HG02759 (cell line): ENCODE measurements at regions not wholly inside any gene's neighbourhood (a gene's known extent, or its start where the extent isn't known, plus 50 kb on each side); places are given as distances from the start of the nearest gene placed in this dataset.

Experiments used
- ATAC-seq: cut with Tn5 transposase; IDR thresholded peaks from one replicate; pipeline ENCODE4 v1.9.1; 2021; ENCODE audit warnings: mild to moderate bottlenecking, moderate library complexity; ENCODE audit not compliant: unreplicated experiment

DNA sequence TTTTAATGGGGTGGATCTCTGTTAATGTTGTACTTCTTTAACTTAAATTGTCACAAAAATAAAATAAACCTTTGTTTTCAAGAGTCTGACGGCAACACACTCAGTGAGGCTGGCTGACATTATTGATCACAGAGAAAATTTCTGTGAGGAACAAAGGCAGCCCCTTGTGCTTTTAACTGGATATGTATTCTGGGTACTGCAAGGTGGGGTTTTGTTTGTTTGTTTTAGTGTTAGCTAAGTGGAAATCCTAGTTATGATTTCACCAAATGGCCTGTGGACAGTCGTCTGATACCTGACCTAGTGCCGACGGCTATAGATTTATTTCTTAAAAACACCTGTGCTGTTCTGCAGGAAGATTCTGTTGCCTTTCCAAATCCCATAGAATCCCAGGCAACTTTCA lies 1329.5 kb upstream of the ZEB2 start:
- ATAC-seq = no peak

DNA sequence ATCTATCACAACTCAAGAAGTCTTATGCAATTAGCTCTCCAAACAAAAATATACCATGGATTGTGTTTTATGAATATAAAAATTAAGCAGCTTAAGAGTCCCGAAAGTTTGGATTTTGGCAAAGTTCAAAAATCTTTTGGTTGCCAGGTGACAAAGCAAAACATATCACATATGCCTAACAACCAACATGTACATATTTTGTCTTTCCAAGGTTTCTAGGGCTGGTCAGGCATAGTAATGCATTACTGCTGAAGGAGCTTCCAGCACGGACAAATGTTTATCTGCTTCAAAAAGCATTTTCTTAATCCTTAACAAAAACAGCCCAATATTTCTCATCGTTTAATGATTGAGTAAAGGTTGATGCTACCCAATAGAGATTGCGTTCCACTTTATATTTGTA lies 1327.1 kb upstream of the ZEB2 start:
- ATAC-seq = no peak

DNA sequence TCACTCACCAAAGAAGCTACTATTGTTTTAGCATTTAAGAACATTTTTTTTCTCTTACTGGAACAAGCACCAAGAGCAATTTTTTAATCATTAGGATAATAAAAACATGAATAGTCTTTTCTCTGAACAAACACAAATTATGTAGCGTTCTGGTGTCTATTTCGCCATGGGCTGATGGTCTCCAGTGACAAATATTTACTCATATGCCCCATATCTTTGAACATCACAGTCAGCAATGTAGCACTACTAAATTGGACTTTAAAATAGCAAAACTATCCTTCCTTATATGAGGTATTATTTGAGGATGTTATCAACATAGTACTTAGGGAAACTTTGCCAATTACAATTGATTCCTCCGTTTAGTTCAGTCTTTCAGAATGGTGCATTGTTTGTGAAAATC lies 1326.0 kb upstream of the ZEB2 start:
- ATAC-seq = no peak

DNA sequence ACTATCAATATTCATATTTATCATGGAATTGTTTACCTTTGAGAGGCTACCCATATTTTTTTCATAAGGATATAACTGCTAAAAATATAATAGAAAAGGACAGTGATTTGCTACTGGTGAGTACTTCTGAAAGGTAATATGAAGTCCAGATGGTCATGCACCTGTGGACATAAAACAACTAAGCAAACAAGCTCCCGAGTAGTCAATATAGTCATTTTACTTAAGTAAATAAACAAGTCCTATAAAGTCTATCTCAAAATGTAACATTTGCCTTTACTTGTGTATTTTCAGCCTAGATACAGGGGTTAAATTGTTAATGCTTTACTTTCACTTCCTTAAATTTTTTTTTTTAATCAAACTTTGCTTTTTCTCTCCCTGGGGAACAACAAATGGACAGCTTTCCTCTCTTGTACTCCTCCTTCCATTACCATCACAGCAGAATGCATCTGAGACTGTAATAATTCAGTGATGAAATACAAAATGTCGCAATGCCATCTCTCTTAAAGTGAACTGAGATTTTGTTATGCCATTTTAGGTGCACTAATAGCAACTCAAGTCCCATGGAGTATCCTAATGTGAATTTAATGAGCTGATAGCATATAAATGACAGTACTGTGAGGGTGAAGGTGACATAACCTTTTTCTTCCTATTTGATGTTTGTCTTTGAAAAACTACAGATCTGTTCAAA lies 1325.4 kb upstream of the ZEB2 start:
- ATAC-seq = no peak

DNA sequence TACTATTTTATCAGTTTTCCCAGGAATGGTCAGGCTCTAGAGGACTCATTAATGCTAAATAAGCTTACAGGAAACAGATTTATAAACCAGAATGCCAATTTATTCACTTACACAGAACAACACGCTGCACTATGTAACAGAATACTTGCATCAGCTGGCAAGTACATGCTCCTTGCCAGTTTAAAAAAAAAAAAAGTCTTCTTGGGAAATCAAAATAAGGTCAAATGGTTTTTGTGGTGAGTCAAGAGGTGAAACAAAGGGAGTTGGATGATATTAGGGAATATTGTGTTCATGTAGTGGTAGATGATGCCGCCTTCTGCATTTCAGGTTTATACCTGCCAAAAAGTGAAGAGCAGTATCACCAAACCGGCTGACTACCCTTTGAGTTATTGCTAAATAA lies 1322.1 kb upstream of the ZEB2 start:
- no peak for ATAC-seq

DNA sequence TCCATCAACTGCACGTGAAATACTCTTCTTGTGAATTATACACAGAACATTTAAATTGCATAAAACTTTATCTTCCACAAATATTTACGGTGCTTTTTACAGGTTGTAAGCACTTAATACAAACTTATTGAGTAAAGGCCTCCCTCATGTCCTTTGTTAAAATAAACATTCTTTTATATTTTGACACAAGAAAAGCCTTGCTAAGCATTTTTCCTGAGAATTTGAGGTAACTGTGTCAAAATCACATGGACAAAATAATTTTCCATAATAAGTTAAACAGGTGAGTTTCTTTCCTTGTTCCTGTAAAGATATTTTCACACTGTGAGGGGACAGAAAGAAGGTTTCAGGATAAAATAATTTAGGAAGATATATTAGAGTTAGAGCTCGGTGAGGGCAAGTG lies 1317.1 kb upstream of the ZEB2 start:
- no peak for ATAC-seq

DNA sequence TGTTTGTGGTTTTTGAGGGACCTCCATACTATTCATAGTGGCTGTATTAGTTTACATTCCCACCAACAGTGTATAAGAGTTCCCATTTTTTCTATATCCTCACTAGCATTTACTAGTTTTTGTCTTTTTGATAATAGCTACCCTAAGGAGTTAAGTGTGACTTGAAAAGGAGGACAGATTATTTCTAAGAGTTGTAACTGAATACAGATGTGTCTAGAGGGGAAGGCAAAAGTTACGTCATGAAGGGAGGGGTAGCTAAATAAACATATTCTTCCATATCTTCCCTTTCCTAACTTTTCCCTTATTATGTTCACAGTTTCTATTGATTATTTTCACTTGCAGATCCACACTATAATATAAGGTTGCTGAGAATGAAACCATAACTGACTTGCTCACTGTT lies 1315.7 kb upstream of the ZEB2 start:
- ATAC-seq = no peak

DNA sequence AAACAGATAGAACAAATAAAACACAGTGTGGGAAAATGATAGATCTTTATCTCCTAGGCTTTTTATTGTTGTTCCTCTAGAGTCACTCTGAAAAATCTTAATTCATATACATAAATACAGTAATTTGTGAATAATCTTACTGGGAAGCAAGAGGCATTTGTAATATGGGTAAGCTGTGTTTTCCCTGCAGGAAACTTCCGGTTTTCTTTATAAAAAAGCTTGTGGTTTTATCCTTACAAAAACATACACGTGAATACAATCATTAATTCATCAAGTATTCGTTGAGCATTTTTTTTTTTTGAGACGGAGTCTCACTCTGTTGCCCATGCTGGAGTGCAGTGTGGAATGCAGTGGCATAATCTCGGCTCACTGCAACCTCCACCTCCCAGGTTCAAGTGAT lies 1312.8 kb upstream of the ZEB2 start:
- no peak for ATAC-seq

DNA sequence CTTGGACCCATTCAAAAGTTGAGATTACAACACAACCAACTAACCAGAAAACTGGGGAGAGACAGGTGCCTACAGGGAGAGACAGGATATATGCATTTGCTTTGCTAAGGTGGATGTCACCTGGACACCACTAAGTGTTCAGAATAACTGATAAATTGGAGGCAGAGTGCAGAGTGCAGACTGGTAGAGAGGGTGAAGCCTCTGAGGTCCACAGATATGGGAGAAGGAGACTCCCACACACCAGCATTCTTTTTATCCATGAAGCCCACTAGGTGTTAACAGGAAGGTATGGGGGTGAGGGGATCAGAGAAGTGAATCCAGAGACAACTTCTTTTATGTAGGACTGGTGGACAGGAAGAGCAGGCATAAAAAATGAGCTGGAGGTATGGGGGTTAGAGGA lies 1310.0 kb upstream of the ZEB2 start:
- no peak for ATAC-seq

DNA sequence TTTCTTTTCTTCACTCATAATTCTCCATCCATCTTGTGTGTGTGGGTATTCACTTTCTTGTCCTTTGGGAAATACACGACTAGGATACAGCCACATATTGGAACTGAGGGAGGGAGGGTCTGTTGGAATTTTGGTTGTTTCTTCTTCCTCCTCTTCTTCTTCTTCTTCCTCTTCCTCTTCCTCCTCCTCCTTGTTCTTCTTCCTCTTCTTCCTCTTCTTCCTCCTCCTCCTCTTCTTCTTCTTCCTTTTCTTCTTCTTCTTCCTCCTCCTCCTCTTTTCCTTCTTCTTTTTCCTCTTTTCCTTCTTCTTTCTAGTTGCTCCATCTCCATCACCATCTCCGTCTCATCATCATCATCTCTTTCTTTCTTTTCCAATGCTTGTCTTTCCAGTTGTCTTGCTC lies 1307.3 kb upstream of the ZEB2 start:
- ATAC-seq = no peak

DNA sequence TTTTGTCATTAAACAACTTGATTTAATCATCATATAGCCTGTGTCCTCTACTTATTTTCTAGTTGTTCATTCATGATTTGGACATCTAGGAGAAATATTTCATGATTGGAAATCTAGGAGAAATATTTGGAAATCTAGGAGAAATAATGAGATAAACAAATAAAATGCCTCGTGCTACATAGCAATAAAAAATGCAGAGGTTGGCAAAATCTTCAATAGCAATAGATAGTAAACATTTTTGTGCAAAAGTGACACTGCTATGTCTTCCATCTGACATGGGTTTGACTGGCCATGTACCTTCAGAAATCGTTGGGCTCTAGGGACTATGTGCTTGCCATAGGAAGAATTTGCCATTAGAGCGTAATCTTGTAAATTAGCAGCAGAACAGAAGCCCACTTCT lies 1304.5 kb upstream of the ZEB2 start:
- no peak for ATAC-seq

DNA sequence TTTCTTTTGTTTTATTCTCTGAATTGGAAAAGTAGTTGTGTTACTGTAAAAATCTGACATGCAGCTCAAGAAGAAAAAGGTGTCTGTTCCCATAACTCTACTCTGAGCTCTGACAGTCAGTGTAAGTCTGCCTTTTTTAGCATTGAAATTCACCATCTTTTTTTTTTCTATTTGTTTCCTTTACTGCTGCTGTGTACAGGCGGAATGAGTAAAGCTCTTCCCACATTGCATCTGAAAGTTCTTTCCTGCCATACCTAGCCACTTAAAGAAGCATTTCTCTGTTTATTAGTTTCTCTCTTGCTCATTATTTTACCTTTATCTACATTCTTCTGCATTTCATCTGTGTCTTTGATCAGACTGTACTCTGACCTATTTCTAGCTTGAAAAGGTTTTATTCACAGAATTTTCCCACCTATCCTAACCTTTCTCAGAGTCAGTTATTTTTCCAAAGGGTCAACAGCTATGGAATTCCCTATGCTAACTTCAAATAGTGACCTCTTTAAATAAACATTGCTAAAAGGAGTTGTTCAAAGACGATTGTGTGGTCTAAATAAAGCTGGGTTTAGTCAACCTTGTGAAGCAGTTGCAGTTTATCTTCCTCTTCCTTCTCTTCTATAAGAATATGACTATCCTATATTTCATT lies 1303.1 kb upstream of the ZEB2 start:
- ATAC-seq = no peak

DNA sequence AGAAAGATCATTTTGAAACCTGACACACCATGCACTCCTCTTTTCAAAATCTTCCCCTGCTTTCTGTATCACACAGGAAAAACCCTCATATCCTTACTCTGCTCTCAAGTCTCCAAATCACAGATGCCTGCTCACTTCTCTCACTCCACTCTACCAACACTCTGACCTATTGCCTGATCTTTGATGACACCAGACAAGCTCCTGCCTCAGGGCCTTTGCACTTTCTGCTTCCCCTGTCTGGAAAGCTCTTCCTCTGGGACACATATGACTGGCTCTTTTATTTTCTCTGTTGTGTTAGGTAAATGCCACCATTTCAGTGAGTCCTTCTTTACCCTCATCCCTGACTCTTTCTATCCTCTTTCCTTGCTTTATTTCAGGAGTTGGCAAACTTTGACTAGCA lies 1300.7 kb upstream of the ZEB2 start:
- ATAC-seq = no peak

DNA sequence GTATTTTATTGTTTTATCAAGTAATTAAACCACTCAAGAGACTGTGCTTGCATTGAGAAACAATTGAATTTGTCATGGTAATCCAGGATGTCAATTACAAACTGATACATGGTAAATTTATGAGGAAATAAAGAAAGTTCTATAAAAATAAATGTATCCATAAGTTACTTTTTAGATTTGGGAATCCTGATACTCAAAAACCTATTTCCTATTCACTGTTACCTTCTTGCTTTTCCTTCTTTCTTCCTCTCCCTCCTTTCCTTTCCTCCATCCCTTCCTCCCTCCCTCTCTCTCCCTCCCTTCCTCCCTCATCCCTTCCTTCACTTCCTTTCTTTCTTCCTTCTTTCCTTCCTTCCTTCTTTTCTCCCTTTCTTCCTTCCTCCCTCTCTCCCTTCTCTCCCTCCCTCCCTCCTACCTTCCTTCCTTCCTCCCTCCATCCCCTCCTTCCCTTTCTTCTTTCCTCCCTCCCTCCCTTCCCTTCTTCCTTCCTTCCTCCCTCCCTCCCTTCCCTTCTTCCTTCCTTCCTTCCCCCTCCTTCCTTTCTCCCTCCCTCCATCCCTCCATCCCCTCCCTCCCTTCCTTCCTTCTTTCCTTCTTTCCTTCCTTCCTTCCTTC lies 1299.1 kb upstream of the ZEB2 start:
- ATAC-seq = no peak

DNA sequence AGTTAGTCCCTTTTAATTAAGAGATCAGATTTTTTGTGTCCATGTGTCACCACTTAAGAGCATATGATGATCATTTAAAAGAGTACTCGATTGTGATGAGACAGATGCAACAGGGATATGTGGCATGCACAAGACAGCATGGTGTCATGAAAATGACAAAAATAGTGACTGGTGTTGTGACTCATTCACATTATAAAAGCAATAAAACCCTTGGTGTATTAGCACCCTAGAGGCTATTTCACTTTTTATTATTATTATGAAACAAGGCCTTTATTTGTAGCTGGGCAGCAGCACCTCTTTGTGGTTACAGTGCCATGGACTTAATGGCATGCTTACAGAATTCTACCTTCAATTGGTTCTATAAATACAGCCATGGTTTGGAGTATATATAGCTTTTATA lies 1296.0 kb upstream of the ZEB2 start:
- ATAC-seq = no peak

DNA sequence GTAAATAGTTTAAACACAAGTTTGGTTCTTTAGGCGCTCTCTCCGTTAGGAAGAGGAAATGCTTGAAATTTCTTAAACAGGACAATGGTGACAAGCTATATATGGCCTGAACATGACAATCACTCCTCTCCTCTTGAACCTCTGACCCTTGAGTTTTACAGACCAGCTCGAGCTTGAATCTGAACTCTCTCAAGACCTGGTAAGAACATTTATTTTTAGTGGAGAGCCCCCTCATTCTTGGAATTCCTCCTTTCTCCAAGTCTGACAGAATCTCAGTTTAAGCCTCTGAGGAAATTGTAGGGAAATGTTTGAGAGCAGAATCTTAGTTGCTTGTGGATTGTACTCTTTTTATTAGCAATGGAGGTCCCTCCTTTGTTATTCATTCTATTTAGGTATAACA lies 1293.6 kb upstream of the ZEB2 start:
- ATAC-seq = no peak

DNA sequence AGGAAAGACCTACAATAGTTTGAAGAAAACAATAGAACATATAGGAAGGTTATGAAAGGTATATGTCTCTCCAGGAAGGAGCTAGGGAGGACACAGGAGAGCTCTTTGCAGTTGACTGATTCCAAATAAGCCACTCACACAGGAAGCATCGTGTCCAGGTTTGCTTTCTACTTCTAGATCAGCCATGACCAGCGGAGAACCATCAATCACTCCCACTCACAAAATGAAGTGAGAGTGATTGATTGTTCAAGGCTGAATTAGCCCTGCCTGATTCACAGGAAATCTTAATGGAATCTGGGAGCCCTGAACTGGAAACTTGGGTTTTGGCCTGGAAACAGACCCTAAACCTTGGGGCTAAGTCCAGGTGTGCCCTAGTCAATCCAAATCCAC lies 1292.2 kb upstream of the ZEB2 start:
- no peak for ATAC-seq

DNA sequence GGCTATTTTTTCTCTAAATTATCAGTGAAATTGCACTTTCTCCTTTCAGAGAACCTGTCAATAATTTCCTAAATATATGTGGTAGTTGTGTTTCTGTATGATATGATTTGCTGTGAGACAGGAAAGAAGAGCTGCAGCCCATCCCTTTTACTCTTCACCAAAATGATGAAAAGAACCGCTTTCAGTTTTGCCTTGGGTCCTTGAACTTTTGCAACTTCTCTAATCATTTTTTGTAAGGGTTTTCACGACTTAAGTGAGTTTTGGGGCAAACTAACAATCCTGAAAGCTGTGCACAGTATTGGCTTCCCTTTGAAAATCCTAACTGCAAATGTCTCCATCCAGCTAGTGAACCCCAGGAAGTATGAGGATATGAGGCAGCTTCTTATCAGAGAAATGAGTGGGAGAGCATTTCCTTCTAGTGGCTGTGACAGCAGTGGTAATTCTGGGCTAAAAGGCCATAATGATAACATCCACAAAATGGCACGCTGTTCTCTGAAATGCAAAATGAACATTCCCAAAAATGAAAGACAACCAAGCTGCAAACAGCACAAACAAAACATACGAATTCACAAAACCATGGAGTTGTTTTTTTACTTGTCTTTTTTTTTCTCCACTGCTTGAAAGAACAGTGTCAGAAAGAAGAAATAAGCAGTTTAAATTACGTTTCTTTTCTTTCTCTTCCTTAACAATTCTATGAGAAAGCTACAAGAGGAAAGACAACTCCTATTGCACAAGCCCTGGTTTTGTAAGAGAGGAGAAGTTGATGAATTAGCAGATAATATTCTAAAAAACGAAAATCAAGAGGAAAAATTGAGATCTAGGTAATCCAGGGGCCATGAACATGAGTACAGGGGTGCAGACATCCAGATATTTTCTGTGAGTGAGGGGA lies 1291.6 kb upstream of the ZEB2 start:
- no peak for ATAC-seq

DNA sequence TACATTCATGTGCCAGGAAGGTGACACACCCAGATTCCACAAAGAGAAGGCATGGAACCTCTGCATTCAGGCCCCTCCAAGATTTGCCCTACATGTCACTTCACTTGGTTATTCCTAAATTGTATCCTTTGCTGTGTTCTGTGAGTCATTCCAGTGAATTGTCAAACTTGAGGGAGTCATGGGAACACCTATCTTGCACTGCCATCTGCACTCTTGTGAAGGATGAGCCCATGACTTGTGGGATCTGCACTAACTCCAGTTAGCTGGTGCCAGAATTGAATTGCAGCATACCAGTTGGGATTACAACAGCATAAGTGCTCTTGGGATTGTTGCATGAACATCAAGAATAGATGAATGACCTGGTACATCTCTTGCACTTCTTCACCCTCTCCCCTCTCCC lies 1288.0 kb upstream of the ZEB2 start:
- ATAC-seq = no peak

DNA sequence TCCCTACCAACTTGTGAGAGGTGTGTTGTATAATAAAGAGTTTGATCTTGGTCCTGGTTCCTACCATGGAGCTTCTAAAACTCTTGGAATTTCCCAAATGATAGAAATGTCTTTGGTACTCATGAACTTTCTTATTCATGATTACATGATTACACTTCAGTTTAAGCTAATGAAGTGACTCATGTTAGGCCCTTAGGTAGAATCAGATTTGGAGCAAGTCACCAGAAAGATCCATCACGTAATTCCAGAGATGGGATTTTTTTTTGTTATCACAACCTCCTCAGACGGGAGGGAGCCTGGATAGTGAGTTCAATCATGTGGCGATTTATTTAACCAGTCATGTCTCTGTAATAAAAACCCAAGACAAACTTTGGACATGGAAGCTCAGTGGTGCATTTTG lies 1287.6 kb upstream of the ZEB2 start:
- no peak for ATAC-seq

DNA sequence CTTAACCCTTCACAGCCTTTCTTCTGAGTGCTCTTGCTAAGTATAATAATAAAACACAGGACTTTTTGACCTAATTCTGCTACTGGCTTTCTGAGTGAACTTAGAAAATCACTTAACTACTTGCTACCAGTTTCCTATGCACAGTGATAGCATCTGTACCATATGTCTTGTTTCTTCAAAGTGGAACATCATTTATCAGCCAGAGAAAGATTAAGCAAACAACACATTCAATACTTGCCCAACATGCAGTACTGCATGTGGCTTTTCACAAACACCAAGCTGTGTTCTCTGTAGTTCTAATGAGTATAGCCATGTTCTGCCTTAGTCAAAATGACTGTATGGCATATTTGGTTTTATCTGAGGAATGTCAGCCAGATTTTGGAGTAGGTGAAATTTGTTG lies 1286.6 kb upstream of the ZEB2 start:
- no peak for ATAC-seq

DNA sequence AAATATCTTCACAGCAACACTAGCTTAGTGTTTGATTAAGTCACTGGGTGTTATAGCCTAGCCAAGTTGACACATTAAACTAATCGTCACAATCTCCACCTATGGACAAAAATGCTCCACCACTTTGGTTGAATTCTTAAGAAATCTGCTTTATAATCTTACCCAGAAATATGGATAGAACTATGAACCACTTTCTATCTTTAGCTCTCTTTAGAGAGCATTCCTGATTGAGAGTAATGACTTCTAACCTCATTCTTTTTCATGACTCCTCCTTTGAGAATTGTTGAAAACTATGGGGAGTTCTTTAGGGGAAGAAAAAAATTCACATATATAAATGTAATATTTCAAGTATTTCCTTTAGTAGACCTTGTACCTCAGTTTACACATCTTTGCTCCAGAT lies 1282.2 kb upstream of the ZEB2 start:
- ATAC-seq = no peak
